GM19452 (cell line): ENCODE measurements at regions not wholly inside any gene's neighbourhood (a gene's known extent, or its start where the extent isn't known, plus 50 kb on each side); places are given as distances from the start of the nearest gene placed in this dataset.

Experiments
- ATAC-seq: cut with Tn5 transposase; IDR thresholded peaks from one replicate; pipeline ENCODE4 v1.9.1; 2021; ENCODE audit not compliant: unreplicated experiment

- ATAC-seq = no peak
These were observed 69.4 kb upstream of the STXBP5L start for GRCh38 chr3:120838441-120839091.

GRCh38 chr3:120839120-120839519 lies 68.9 kb upstream of the STXBP5L start:
- no peak for ATAC-seq

- peak; percentile 74 for ATAC-seq
These were observed 66.7 kb upstream of the STXBP5L start for GRCh38 chr3:120841264-120841663.

GRCh38 chr3:120846073-120846472 lies 61.9 kb upstream of the STXBP5L start:
- ATAC-seq = no peak

GRCh38 chr3:120848503-120848902 lies 59.5 kb upstream of the STXBP5L start:
- ATAC-seq = no peak

GRCh38 chr3:120850381-120851295 lies 57.4 kb upstream of the STXBP5L start:
- no peak for ATAC-seq

GRCh38 chr3:120852412-120852811 lies 55.6 kb upstream of the STXBP5L start:
- ATAC-seq = no peak

- ATAC-seq = no peak
These were observed 54.6 kb upstream of the STXBP5L start for GRCh38 chr3:120853416-120853815.

GRCh38 chr3:120854908-120855526 lies 53.0 kb upstream of the STXBP5L start:
- no peak for ATAC-seq

GRCh38 chr3:120855665-120856437 lies 52.2 kb upstream of the STXBP5L start:
- ATAC-seq = no peak
